OCI-LY7 (cell line): ENCODE measurements at regions not wholly inside any gene's neighbourhood (a gene's known extent, or its start where the extent isn't known, plus 50 kb on each side); places are given as distances from the start of the nearest gene placed in this dataset.
A peak's percentile ranks its signal among the peaks of the same experiment; 100 is the strongest.

Experiments used
- BruUV-seq: library from RNA; stranded (reverse); fragments of 400-500 nt; replicated peaks from 2 replicates; lab custom pipeline; 2021; lab: Mats Ljungman, UMichigan
- CTCF ChIA-PET: fragments of 300-600 bp; sonication (Branson Sonifier 250); formaldehyde crosslinking; loops from one replicate; lab custom pipeline; 2022; ENCODE audit warnings: antibody characterized with exemption; ENCODE audit not compliant: unreplicated experiment; lab: Charles Lee
- POLR2A ChIA-PET: fragments of 300-600 bp; sonication (Branson Sonifier 250); formaldehyde crosslinking; loops from one replicate; lab custom pipeline; 2022; ENCODE audit warnings: antibody characterized with exemption; lab: Charles Lee
- DNase-seq: peaks from one replicate; pipeline ENCODE4 v3.0.0-alpha.2; 2015; ENCODE audit warnings: low spot score
- H2AFZ ChIP-seq: fragments of 200-600 bp; sonication (generic), shearing (Covaris generic); 2 replicates; pipeline ENCODE4 v1.6.1; 2014; ENCODE audit warnings: mild to moderate bottlenecking, antibody characterized with exemption, low read length, moderate library complexity
- H3K27ac ChIP-seq: fragments of 200-600 bp; sonication (generic); 2 replicates; pipeline ENCODE4 v1.5.1; 2014; ENCODE audit warnings: mixed run types, low read depth, mild to moderate bottlenecking, moderate library complexity, low read length, inconsistent platforms; ENCODE audit not compliant: poor library complexity, severe bottlenecking
- H3K36me3 ChIP-seq: fragments of 200-600 bp; sonication (generic); 2 replicates; pipeline ENCODE4 v1.6.1; 2014; ENCODE audit warnings: mild to moderate bottlenecking, antibody characterized with exemption, low read length, moderate library complexity, mixed read lengths; ENCODE audit not compliant: insufficient read depth
- H3K4me1 ChIP-seq: fragments of 200-600 bp; sonication (generic); 2 replicates; pipeline ENCODE4 v1.5.1; 2014; ENCODE audit warnings: mild to moderate bottlenecking, low read length; ENCODE audit not compliant: insufficient read depth, poor library complexity, severe bottlenecking
- H3K4me2 ChIP-seq: fragments of 200-600 bp; sonication (generic); 2 replicates; pipeline ENCODE4 v1.6.1; 2014; ENCODE audit warnings: mild to moderate bottlenecking, low read length
- H3K4me3 ChIP-seq: fragments of 200-600 bp; sonication (generic); 2 replicates; pipeline ENCODE4 v1.5.1; 2014; ENCODE audit warnings: mild to moderate bottlenecking, low read depth, low read length; ENCODE audit not compliant: poor library complexity, severe bottlenecking
- H3K79me2 ChIP-seq: fragments of 200-600 bp; sonication (generic); 2 replicates; pipeline ENCODE4 v1.6.1; 2016; ENCODE audit warnings: low read depth, mild to moderate bottlenecking, low read length, moderate library complexity, mixed read lengths; ENCODE audit not compliant: insufficient read depth
- H3K9me2 ChIP-seq: fragments of 200-600 bp; sonication (generic); 2 replicates; pipeline ENCODE4 v1.6.1; 2016; ENCODE audit warnings: mild to moderate bottlenecking, low read length, mixed read lengths; ENCODE audit not compliant: insufficient read depth
- H3K9me3 ChIP-seq: fragments of 200-600 bp; sonication (generic); 2 replicates; pipeline ENCODE4 v1.6.1; 2014; ENCODE audit warnings: mild to moderate bottlenecking, mixed run types, low read length, mixed read lengths
- H4K20me1 ChIP-seq: fragments of 200-600 bp; sonication (generic); 2 replicates; pipeline ENCODE4 v1.6.1; 2014; ENCODE audit warnings: mild to moderate bottlenecking, antibody characterized with exemption, low read length, moderate library complexity, mixed read lengths; ENCODE audit not compliant: insufficient read depth
- EZH2phosphoT487 ChIP-seq: fragments of 200-600 bp; sonication (generic); IDR thresholded peaks from 2 replicates; pipeline ENCODE4 v1.6.1; 2018; ENCODE audit warnings: low read depth, borderline replicate concordance, mild to moderate bottlenecking, mixed run types, antibody characterized with exemption, low read length, moderate library complexity, mixed read lengths
- intact Hi-C: fragments of 100-400 bp; cut with micrococcal nuclease; formaldehyde crosslinking; loops from one replicate; pipeline ENCODE4 v1.10.0; 2022; ENCODE audit not compliant: unreplicated experiment
- TF ChIP-seq, protein P1 (sequence below): fragments of 200-600 bp; sonication (generic); conservative IDR thresholded peaks from 2 replicates; pipeline ENCODE4 v1.5.1; 2014; ENCODE audit warnings: mild to moderate bottlenecking, antibody characterized with exemption, low read length, moderate library complexity, mixed read lengths

DNA sequence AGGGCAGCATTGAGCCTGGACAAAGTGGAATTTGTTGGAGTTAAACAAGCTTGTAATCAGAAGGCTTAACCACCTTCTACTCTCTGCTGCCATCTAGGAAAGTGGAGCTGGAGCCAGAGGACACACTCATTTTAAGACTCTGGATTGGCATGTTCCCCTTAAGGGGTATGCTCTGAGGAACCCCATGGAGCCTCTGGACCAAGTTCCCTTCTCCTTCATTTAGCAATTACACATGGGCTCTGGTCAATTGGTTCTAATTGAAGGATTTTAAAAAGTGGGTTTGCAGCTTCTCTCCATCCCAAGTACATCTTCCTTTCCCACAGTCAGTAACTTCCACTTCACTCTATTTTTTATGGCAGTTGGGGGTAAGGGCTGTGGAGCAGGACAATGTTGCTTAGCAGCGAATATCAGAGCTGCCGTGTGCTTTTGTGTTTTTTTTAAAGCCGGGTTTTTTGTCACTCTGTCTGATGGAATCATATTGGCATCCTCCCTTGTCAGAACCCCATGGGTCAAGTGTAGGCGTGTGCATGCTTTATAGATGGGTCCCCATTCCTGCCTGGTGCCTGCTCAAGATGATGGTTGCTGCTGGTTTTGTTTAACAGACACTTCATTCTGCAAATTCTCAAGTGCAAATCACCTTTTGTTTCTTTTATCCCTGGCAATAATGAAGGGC lies 330.7 kb upstream of the ADAMTSL1 start:
- TF ChIP-seq EZH2phosphoT487: no peak
- TF ChIP-seq, protein P1, sequence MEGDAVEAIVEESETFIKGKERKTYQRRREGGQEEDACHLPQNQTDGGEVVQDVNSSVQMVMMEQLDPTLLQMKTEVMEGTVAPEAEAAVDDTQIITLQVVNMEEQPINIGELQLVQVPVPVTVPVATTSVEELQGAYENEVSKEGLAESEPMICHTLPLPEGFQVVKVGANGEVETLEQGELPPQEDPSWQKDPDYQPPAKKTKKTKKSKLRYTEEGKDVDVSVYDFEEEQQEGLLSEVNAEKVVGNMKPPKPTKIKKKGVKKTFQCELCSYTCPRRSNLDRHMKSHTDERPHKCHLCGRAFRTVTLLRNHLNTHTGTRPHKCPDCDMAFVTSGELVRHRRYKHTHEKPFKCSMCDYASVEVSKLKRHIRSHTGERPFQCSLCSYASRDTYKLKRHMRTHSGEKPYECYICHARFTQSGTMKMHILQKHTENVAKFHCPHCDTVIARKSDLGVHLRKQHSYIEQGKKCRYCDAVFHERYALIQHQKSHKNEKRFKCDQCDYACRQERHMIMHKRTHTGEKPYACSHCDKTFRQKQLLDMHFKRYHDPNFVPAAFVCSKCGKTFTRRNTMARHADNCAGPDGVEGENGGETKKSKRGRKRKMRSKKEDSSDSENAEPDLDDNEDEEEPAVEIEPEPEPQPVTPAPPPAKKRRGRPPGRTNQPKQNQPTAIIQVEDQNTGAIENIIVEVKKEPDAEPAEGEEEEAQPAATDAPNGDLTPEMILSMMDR: peak; percentile 25; the same call in 1 of the 2 replicates
- Histone ChIP-seq H3K4me3 (no peak overlapping the region), H3K27ac (no peak overlapping the region), H3K36me3 (no peaks in the 10 kb centered on the region), H3K4me1 (no peaks in the 10 kb centered on the region), H3K9me2 (no peaks in the 10 kb centered on the region), H3K4me2 (no peak overlapping the region), H4K20me1 (no peaks in the 10 kb centered on the region), H3K79me2 (no peaks in the 10 kb centered on the region), H3K9me3 (no peaks in the 10 kb centered on the region), H2AFZ (no peak overlapping the region)
- intact Hi-C loops: no loop called here
- BruUV-seq: no TSS peak
- DNase-seq: no peak
- ChIA-PET CTCF (no interaction called here), POLR2A (interaction anchor here (0.5 to 1.8 kb wide), 4 partner anchors 12 to 22 kb away, joined by 3 to 5 read pairs (median 4); no protein-coding TSS in a partner anchor)

DNA sequence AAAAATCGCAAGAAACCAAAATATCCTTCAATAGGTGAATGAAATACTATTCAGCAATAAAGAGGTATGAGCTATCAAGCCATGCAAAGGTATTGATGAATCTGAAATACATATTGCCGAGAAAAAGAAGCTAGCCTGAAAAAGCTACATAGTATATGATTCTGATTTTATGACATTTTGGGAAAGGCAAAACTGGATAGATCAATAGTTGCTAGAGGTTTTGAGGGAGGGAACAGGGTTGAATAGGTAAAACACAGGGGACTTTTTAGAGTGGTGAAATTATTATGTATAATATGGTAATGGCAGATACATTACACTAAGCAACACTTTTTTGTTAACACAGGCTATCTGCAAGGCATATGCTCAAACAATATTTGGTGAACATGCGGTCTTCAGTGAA lies 327.6 kb upstream of the ADAMTSL1 start:
- Histone ChIP-seq H3K79me2 (no peaks in the 10 kb centered on the region), H3K4me2 (no peak overlapping the region), H2AFZ (no peak overlapping the region), H3K9me3 (no peaks in the 10 kb centered on the region), H3K9me2 (no peaks in the 10 kb centered on the region), H3K4me1 (no peaks in the 10 kb centered on the region), H3K4me3 (no peak overlapping the region), H3K36me3 (no peaks in the 10 kb centered on the region), H3K27ac (no peak overlapping the region), H4K20me1 (no peaks in the 10 kb centered on the region)
- no TSS peak for BruUV-seq
- TF ChIP-seq, protein P1: no peak
- no peak for TF ChIP-seq EZH2phosphoT487
- intact Hi-C loops: no loop called here
- CTCF ChIA-PET: no interaction called here
- POLR2A ChIA-PET: interaction anchor here (0.6 to 1.2 kb wide), 4 partner anchors 7 to 331 kb away, joined by 3 read pairs; no protein-coding TSS in a partner anchor
- DNase-seq: no peak

DNA sequence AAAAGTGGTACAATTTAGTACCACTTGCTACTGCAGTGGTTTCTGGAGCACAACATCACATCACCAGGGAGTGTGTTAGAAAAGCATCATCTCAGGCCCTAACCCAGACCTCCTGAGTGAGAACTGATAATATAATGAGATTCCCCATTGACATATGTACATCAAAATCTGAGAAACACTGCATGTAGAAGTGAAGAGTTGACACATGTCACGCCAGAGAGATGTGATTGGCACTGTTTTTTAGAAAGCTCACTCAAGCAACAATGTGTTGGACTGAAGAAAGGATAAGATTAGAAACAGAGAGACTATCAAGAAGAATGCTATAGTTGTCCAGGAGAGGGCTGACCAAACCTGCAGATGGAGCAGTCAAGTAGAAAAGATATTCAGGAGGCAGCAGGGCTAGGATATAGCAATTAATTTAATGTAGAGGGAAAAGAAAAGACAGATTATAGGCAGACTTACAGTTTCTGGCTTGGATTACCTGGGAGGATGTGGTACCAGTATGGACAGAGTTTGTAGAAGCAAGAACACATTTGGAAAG lies 324.4 kb upstream of the ADAMTSL1 start:
- H3K36me3 ChIP-seq: no peaks in the 10 kb centered on the region
- no peak overlapping the region for H2AFZ ChIP-seq
- no peaks in the 10 kb centered on the region for H3K9me3 ChIP-seq
- intact Hi-C loops: no loop called here
- H4K20me1 ChIP-seq: no peaks in the 10 kb centered on the region
- H3K4me1 ChIP-seq: no peaks in the 10 kb centered on the region
- POLR2A ChIA-PET: interaction anchor here (1.4 kb wide), 1 partner anchor 8 kb away, joined by 4 read pairs; no protein-coding TSS in a partner anchor
- H3K27ac ChIP-seq: no peak overlapping the region
- no TSS peak for BruUV-seq
- no peak for TF ChIP-seq EZH2phosphoT487
- no peak for DNase-seq
- H3K79me2 ChIP-seq: no peaks in the 10 kb centered on the region
- H3K9me2 ChIP-seq: no peaks in the 10 kb centered on the region
- CTCF ChIA-PET: no interaction called here
- no peak overlapping the region for H3K4me3 ChIP-seq
- H3K4me2 ChIP-seq: no peak overlapping the region
